IPS-20b (cell line): ENCODE measurements at regions not wholly inside any gene's neighbourhood (a gene's known extent, or its start where the extent isn't known, plus 50 kb on each side); places are given as distances from the start of the nearest gene placed in this dataset.

Experiments
- H3K27ac ChIP-seq: one replicate; pipeline ENCODE4 v1.5.1; 2013; ENCODE audit warnings: low read length
- H3K27me3 ChIP-seq: 2 replicates; pipeline ENCODE4 v1.6.1; 2013; ENCODE audit warnings: mild to moderate bottlenecking, low read length, inconsistent platforms; ENCODE audit not compliant: insufficient read depth
- H3K36me3 ChIP-seq: 2 replicates; pipeline ENCODE4 v1.6.1; 2013; ENCODE audit warnings: low read depth, mild to moderate bottlenecking, inconsistent platforms, low read length, moderate library complexity; ENCODE audit not compliant: insufficient read depth
- H3K4me1 ChIP-seq: 2 replicates; pipeline ENCODE4 v1.6.1; 2013; ENCODE audit warnings: mild to moderate bottlenecking, control low read depth, inconsistent platforms, low read length, moderate library complexity; ENCODE audit not compliant: insufficient read depth
- H3K4me3 ChIP-seq: 2 replicates; pipeline ENCODE4 v1.5.1; 2013; ENCODE audit warnings: mild to moderate bottlenecking, low read length, inconsistent platforms
- H3K9ac ChIP-seq: 2 replicates; pipeline ENCODE4 v1.6.1; 2013; ENCODE audit warnings: low read depth, mild to moderate bottlenecking, inconsistent platforms, low read length, moderate library complexity
- H3K9me3 ChIP-seq: 2 replicates; pipeline ENCODE4 v1.6.1; 2013; ENCODE audit warnings: mild to moderate bottlenecking, low read depth, low read length, inconsistent platforms; ENCODE audit not compliant: insufficient read depth

DNA sequence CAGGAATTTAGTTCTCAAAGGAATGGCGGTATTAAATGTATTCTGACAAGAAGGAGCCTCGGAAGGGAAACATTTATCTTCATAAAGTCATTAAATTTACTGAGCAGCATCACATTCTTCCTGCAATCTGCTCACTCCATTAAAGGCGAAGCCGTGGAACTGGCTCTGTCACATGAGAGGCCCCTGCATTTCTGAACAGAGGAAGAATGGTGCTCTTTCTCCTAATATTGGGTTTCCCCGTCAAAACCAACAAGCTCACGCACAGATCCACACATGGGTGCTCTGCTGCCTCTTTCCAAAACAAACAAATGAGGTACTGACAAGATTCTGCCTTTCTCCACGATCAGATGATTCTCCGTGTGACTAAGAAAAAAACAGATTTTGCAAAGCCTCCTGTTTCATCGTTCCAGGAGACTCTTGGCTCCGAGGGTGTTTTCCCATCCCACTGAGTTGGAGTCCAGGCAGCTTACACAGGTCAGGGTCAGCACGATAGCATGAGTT, 191.2 kb downstream of the IDS start:
- Histone ChIP-seq H3K4me1 (no peaks in the 10 kb centered on the region), H3K36me3 (no peaks in the 10 kb centered on the region), H3K9ac (no peak overlapping the region), H3K27me3 (no peaks in the 10 kb centered on the region), H3K9me3 (no peaks in the 10 kb centered on the region), H3K4me3 (no peak overlapping the region), H3K27ac (no peak overlapping the region)

DNA sequence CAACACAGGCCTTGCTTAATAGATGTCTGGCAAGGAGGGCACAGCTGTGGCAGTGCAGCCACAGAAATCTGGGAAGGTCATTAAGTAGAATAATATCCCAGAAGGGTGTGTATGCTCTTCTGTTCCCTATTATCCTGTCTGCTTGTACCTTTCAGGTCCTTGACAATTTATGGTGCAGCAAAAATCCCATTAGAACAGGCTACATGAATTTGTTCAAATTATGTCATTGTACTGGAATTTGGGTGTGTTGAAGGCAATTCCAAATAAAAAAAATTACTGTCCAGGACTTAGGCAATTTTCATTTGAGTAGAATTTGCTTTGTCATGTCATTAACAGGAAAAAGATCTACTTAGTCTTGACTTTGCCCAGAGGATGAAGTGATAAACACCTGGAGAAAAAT, 192.1 kb downstream of the IDS start:
- Histone ChIP-seq H3K4me3 (no peak overlapping the region), H3K9ac (no peak overlapping the region), H3K36me3 (no peaks in the 10 kb centered on the region), H3K27ac (no peak overlapping the region), H3K27me3 (no peaks in the 10 kb centered on the region), H3K9me3 (no peaks in the 10 kb centered on the region), H3K4me1 (no peaks in the 10 kb centered on the region)

DNA sequence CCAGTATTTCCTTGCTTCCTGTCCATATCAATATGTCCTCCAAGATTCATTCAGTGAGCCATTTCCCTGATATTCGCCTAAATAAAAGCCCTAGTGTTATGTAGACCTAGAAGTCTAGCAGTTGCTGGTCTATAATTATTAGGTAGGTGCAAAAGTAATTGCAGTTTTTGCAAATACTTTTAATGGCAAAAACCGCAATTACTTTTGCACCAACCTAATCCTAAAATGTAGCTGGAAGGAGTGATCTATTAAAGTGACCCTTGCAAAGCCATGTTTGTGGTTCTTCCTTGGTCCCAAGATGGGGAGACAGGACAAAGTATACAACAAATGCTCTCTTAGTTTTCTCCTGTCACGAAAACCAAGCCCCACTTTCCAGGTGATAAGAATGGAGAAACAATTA, 193.0 kb downstream of the IDS start:
- Histone ChIP-seq H3K27me3 (no peaks in the 10 kb centered on the region), H3K9ac (no peak overlapping the region), H3K27ac (no peak overlapping the region), H3K9me3 (no peaks in the 10 kb centered on the region), H3K36me3 (no peaks in the 10 kb centered on the region), H3K4me1 (no peaks in the 10 kb centered on the region), H3K4me3 (no peak overlapping the region)

DNA sequence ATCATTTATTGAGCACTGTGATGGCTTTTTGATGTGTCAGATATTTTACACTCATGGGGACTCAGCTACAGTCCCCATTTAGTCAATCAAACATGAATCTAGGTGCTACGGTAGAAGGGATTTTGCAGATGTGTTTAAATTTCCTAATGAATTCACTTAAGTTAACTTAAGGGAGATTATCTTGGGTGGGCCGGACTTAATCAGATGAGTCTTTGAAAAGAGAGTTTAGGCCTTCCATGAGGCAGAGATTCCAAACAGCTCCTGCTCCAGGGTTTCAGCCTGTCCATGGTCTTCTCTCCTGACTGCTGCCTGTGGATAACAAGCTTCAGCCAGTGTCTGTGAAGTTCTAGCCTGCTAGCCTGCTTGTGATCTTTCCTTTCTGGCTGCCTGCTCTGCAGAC, 202.4 kb downstream of the IDS start:
- Histone ChIP-seq H3K4me1 (no peaks in the 10 kb centered on the region), H3K9me3 (no peaks in the 10 kb centered on the region)

DNA sequence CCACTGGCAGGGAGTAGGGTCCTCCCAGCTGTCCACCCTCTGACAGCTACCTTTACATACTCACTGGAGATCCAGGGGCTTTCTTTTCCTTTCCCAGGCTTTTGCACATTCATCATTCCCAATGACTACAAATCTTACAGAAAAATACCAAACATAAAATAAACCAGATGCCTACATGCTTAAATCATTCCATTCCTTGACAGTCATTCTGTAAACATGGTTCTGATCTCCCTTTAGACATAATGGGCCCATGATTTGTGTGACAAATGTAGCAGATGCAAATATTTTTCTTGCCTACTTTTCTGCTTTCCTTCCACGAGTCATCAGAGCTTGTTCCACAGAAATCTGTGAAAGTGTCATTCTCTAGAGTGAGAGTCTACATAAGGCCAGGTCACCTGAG, 207.0 kb downstream of the IDS start:
- H3K9ac ChIP-seq = no peak overlapping the region
- no peaks in the 10 kb centered on the region for H3K4me1 ChIP-seq
- H3K27me3 ChIP-seq = no peaks in the 10 kb centered on the region
- no peaks in the 10 kb centered on the region for H3K36me3 ChIP-seq
- no peaks in the 10 kb centered on the region for H3K9me3 ChIP-seq
- H3K27ac ChIP-seq = no peak overlapping the region
- no peak overlapping the region for H3K4me3 ChIP-seq

More for the DNA sequence above, 202.4 kb downstream of the IDS start:
- H3K27me3 ChIP-seq = no peaks in the 10 kb centered on the region
- no peak overlapping the region for H3K4me3 ChIP-seq
- H3K9ac ChIP-seq = no peak overlapping the region
- H3K27ac ChIP-seq = no peak overlapping the region
- H3K36me3 ChIP-seq = no peaks in the 10 kb centered on the region

DNA sequence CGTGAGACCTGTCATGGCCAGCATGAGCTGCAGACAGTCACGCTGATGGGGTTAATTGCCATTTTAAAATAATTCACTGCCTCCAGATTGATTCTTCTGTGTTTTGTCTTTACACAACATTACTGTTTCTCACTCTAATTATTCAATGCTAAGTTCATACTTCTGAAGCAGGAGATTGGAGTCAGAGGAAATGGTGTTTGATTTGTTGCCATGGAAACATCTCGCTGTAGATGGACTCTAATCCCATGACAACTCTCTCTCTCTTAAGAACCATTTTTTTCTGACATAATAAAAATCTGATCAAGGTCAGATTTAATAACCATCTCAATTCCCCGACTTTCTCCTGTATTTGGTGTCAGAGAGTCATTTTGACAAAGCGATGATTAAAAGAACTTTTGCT, 209.0 kb downstream of the IDS start:
- Histone ChIP-seq H3K4me3 (no peak overlapping the region), H3K9me3 (no peaks in the 10 kb centered on the region)

DNA sequence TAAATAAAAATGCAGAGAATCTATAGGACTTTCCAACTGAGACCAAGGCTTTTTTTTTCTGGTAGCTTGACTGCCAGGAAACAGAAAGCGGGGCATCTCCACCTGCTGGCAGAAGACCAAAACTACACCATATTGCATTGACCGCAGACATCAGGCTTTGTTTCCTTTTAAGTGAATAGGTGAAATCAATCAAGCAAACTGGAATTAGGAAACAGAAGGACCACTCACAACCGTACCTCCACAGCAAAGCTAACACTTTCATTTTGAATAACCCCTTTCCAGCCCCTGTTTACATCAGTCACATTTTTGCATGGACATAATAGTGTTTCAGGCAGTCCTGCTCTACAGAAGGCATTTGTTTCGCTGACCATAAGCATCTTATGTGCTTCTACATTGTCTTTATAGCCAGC, 218.2 kb downstream of the IDS start:
- Histone ChIP-seq H3K9me3 (no peaks in the 10 kb centered on the region), H3K4me3 (no peak overlapping the region), H3K27me3 (no peaks in the 10 kb centered on the region), H3K9ac (no peak overlapping the region), H3K36me3 (no peaks in the 10 kb centered on the region), H3K4me1 (no peaks in the 10 kb centered on the region), H3K27ac (no peak overlapping the region)

More for the DNA sequence above, 209.0 kb downstream of the IDS start:
- Histone ChIP-seq H3K27ac (no peak overlapping the region), H3K36me3 (no peaks in the 10 kb centered on the region), H3K27me3 (no peaks in the 10 kb centered on the region), H3K9ac (no peak overlapping the region), H3K4me1 (no peaks in the 10 kb centered on the region)

DNA sequence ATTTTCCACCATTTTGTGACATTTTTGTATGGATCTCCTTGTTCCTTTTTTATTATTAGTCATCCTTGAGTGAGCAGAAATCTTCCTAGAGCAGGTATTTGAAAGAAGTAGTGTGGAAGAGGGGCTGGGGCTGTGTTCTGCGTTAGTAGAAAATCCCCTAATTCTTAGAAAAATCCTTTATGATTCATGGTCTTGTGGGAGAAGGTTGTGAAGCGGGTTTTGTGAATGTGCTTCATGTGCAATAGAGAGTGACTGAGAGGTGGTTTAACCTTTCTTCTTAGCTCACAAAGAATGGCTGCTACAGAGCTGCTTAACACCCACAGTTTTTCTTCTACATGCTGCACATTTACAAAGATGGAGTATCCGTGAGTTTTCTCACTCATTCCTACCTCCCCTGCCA, 220.5 kb downstream of the IDS start:
- Histone ChIP-seq H3K9me3 (no peaks in the 10 kb centered on the region), H3K27me3 (no peaks in the 10 kb centered on the region), H3K4me1 (no peaks in the 10 kb centered on the region), H3K36me3 (no peaks in the 10 kb centered on the region), H3K4me3 (no peak overlapping the region), H3K27ac (no peak overlapping the region), H3K9ac (no peak overlapping the region)

DNA sequence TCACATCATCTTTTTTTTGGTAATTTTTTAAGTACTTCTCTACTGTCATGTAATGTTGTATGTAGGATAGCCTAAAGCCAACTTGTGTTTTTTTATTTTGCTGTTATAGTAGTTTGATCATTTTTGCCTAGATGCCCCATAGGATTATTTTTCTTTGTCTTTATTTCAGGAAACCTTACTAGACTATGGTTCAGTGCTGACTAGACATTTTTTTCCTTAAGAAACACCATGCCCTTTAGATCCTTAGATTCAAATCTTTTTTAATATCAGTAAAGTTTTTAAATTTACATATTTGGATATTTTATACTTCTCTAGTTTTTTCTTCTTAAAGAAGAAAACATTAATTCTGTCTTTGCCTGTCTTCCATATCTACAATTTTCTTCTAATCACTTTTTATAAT, 221.3 kb downstream of the IDS start:
- no peaks in the 10 kb centered on the region for H3K27me3 ChIP-seq
- no peaks in the 10 kb centered on the region for H3K9me3 ChIP-seq
- no peaks in the 10 kb centered on the region for H3K36me3 ChIP-seq
- H3K9ac ChIP-seq = no peak overlapping the region
- no peak overlapping the region for H3K4me3 ChIP-seq
- H3K4me1 ChIP-seq = no peaks in the 10 kb centered on the region
- no peak overlapping the region for H3K27ac ChIP-seq

DNA sequence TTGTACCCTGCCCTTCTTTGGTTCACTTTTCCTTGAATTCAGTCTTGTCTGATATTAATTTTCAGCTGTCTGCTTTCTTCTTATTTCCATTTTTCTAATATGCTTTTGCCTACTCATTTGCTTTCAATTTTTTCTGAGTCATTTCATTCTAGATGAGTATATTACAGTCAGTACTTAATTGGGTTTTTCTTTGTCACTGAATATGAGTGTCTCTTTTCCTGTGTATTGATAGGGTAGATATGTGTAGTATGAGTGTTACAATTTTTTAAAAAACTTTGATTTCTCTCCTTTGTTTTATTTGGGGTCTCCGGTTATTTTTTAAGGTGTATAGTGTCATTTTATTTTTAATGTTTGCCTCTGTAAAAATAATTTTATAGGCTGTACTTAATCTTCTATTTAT, 222.2 kb downstream of the IDS start:
- Histone ChIP-seq H3K27ac (no peak overlapping the region), H3K27me3 (no peaks in the 10 kb centered on the region), H3K9ac (no peak overlapping the region), H3K4me1 (no peaks in the 10 kb centered on the region), H3K4me3 (no peak overlapping the region), H3K9me3 (no peaks in the 10 kb centered on the region), H3K36me3 (no peaks in the 10 kb centered on the region)

DNA sequence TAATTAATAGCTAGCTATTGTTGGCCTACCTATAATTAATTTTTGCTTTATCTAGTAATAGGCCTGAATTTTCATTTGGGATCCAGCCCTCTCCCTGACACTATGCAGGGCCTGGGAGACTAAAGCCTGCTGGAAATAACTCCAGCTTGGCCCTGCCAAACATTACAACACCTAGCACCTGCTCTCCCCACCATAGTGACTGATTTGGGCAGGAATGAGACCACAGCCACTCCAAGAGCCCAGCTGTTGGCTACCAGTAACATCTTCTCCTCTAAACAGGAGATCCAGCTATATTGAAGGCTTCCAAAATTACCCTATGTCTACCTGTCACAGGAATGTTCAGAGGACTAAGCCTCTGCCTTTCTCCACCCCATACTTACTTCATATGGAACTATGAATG, 225.1 kb downstream of the IDS start:
- H3K9ac ChIP-seq = no peak overlapping the region
- H3K4me3 ChIP-seq = no peak overlapping the region
- H3K27ac ChIP-seq = no peak overlapping the region
- H3K36me3 ChIP-seq = no peaks in the 10 kb centered on the region
- no peaks in the 10 kb centered on the region for H3K27me3 ChIP-seq
- no peaks in the 10 kb centered on the region for H3K4me1 ChIP-seq
- no peaks in the 10 kb centered on the region for H3K9me3 ChIP-seq

DNA sequence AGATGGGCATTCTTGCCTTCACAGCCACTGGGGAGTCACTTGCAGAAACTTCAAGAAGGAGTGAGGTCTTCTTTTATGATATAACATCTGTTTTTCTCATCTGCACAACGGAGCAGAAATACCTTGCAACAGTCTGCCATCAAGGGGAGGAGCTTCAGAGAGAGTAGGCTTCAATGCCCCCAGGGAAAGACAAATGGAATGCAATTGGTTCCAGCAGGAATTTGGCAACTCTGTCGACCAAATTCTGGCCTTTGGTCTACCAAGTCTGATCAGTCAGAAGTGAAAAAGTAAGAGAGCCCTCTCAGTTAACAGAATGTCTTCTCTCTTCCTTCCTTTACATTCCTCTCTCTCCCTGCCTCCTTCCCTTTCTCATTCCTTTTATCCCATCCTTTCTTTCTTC, 229.3 kb downstream of the IDS start:
- H3K27me3 ChIP-seq = no peaks in the 10 kb centered on the region
- no peaks in the 10 kb centered on the region for H3K9me3 ChIP-seq
- no peaks in the 10 kb centered on the region for H3K36me3 ChIP-seq
- H3K4me3 ChIP-seq = no peak overlapping the region
- H3K27ac ChIP-seq = no peak overlapping the region
- H3K9ac ChIP-seq = no peak overlapping the region
- H3K4me1 ChIP-seq = no peaks in the 10 kb centered on the region
